DND-41 (cell line): ENCODE measurements at regions not wholly inside any gene's neighbourhood (a gene's known extent, or its start where the extent isn't known, plus 50 kb on each side); places are given as distances from the start of the nearest gene placed in this dataset.

ENCODE experiments used
- ATAC-seq: fragments of 200-7000 bp; cut with Tn5 transposase; 3 replicates; pipeline ENCODE4 v1.9.1; 2021; ENCODE audit warnings: low read depth; ENCODE audit not compliant: insufficient read depth
- DNase-seq: peaks from one replicate; pipeline ENCODE4 v3.0.0-alpha.2; 2020
- H2AFZ ChIP-seq: 2 replicates; pipeline ENCODE4 v1.6.0; 2012; ENCODE audit warnings: low read depth, low read length
- H3K27ac ChIP-seq: 2 replicates; pipeline ENCODE4 v1.5.1; 2012; ENCODE audit warnings: low read length, inconsistent platforms
- H3K27me3 ChIP-seq: fragments of 200-600 bp; sonication (generic); 2 replicates; pipeline ENCODE4 v1.6.0; 2012; ENCODE audit warnings: low read length, mild to moderate bottlenecking, inconsistent platforms; ENCODE audit not compliant: insufficient read depth, poor library complexity
- H3K36me3 ChIP-seq: 2 replicates; pipeline ENCODE4 v1.5.1; 2012; ENCODE audit warnings: low read length, inconsistent platforms; ENCODE audit not compliant: insufficient read depth
- H3K4me1 ChIP-seq: 2 replicates; pipeline ENCODE4 v1.5.1; 2012; ENCODE audit warnings: mild to moderate bottlenecking, low read length; ENCODE audit not compliant: insufficient read depth
- H3K4me2 ChIP-seq: 2 replicates; pipeline ENCODE4 v1.6.0; 2012; ENCODE audit warnings: mild to moderate bottlenecking, moderate library complexity, low read length, inconsistent platforms; ENCODE audit not compliant: insufficient read depth
- H3K4me3 ChIP-seq, 2 experiments: fragments of 200-600 bp in 1 of 2; shearing (Covaris generic) in 1 of 2; 2 replicates each; pipeline ENCODE4 v1.5.1; 2012 to 2016; ENCODE audit warnings: inconsistent platforms in 2 of 2, low read length in 2 of 2, mild to moderate bottlenecking in 2 of 2, low read depth in 1 of 2, moderate library complexity in 1 of 2
- H3K79me2 ChIP-seq: 2 replicates; pipeline ENCODE4 v1.6.0; 2012; ENCODE audit warnings: low read length, inconsistent platforms; ENCODE audit not compliant: insufficient read depth
- H3K9ac ChIP-seq: 2 replicates; pipeline ENCODE4 v1.6.0; 2012; ENCODE audit warnings: low read depth, mild to moderate bottlenecking, inconsistent platforms, low read length, moderate library complexity
- H3K9me3 ChIP-seq: 2 replicates; pipeline ENCODE4 v1.5.1; 2012; ENCODE audit warnings: low read length, moderate library complexity, mild to moderate bottlenecking, inconsistent platforms; ENCODE audit not compliant: insufficient read depth, severe bottlenecking
- H4K20me1 ChIP-seq: 2 replicates; pipeline ENCODE4 v1.6.0; 2012; ENCODE audit warnings: low read length; ENCODE audit not compliant: insufficient read depth
- EZH2 ChIP-seq: IDR thresholded peaks from 3 replicates; pipeline ENCODE4 v1.6.1; 2012; ENCODE audit warnings: borderline replicate concordance, low read depth, mild to moderate bottlenecking, moderate library complexity, low read length, inconsistent platforms; ENCODE audit not compliant: severe bottlenecking
- TF ChIP-seq, protein P1 (sequence below): IDR thresholded peaks from 2 replicates; pipeline ENCODE4 v1.5.1; 2012; ENCODE audit warnings: borderline replicate concordance, low read length, moderate library complexity, mild to moderate bottlenecking; ENCODE audit not compliant: poor library complexity, severe bottlenecking; ENCODE audit errors: extremely low read depth

DNA sequence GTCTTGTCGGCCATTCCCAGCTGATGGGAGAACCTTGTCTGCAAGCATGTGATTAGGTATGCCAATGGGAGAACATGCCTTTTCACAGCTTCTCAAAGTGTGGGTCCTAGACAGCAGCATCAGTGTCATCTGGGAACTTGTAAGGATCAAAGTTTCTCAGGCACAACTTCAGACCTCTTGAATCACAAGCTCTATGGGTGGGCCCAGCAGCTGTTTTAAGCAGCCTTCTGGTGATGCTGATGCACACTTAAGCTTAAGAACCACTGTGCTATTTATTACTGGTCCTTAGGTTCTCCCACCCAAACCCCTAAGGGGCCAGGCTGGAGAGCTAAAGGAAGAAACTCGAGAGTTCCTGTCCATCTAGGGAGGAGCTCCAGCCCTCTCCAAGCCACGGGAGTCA is 453.9 kb upstream of the PROK2 start:
- Histone ChIP-seq H3K36me3 (no peaks in the 10 kb centered on the region), H3K4me3 (no peak overlapping the region), H2AFZ (no peak overlapping the region), H3K4me2 (no peak overlapping the region), H3K4me1 (no peaks in the 10 kb centered on the region), H3K27ac (no peak overlapping the region), H4K20me1 (no peaks in the 10 kb centered on the region), H3K27me3 (no peaks in the 10 kb centered on the region), H3K9ac (no peak overlapping the region), H3K79me2 (no peaks in the 10 kb centered on the region), H3K9me3 (no peaks in the 10 kb centered on the region)
- TF ChIP-seq, protein P1, sequence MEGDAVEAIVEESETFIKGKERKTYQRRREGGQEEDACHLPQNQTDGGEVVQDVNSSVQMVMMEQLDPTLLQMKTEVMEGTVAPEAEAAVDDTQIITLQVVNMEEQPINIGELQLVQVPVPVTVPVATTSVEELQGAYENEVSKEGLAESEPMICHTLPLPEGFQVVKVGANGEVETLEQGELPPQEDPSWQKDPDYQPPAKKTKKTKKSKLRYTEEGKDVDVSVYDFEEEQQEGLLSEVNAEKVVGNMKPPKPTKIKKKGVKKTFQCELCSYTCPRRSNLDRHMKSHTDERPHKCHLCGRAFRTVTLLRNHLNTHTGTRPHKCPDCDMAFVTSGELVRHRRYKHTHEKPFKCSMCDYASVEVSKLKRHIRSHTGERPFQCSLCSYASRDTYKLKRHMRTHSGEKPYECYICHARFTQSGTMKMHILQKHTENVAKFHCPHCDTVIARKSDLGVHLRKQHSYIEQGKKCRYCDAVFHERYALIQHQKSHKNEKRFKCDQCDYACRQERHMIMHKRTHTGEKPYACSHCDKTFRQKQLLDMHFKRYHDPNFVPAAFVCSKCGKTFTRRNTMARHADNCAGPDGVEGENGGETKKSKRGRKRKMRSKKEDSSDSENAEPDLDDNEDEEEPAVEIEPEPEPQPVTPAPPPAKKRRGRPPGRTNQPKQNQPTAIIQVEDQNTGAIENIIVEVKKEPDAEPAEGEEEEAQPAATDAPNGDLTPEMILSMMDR: no peak
- TF ChIP-seq EZH2: no peak
- no peak for ATAC-seq
- no peak for DNase-seq

DNA sequence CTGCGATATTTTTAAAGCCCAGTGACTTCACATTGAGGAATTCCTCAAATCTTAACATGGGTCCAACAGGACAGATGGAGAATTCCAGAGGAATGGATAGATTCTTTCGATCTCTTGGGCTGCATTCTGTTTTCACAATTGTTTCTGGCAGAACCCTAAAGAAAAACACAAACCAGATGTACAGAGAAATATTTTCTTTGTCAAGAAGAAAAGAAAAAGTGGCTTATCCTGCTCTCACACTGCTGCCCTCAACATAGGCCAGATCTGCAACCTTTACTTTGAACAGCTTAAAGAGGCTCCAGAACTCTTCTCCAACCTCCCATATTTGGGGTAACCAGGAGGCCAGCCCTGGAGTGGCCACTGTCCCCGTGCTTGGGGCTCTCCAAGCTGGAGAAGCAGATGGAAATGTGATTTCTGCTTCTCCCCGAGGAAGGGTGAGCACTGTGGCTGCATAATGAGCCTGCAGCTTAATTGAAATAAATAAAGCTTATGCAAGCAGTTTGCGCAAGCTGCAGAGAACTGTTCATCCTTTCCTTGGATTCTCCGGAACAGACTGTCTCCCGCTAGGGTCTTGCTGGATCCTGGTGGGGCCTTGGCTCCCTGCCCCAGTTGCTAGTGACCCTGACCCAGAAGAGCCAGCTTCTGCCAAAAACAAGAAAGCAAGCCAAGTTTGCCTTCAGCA is 453.2 kb upstream of the PROK2 start:
- no peak overlapping the region for H3K9ac ChIP-seq
- no peaks in the 10 kb centered on the region for H3K36me3 ChIP-seq
- ATAC-seq (no peak), DNase-seq (no peak)
- no peaks in the 10 kb centered on the region for H3K27me3 ChIP-seq
- H3K4me2 ChIP-seq: no peak overlapping the region
- H3K9me3 ChIP-seq: no peaks in the 10 kb centered on the region
- no peaks in the 10 kb centered on the region for H3K4me1 ChIP-seq
- H3K79me2 ChIP-seq: no peaks in the 10 kb centered on the region
- no peak overlapping the region for H3K4me3 ChIP-seq
- H3K27ac ChIP-seq: no peak overlapping the region
- TF ChIP-seq EZH2: no peak
- H2AFZ ChIP-seq: no peak overlapping the region
- no peaks in the 10 kb centered on the region for H4K20me1 ChIP-seq

DNA sequence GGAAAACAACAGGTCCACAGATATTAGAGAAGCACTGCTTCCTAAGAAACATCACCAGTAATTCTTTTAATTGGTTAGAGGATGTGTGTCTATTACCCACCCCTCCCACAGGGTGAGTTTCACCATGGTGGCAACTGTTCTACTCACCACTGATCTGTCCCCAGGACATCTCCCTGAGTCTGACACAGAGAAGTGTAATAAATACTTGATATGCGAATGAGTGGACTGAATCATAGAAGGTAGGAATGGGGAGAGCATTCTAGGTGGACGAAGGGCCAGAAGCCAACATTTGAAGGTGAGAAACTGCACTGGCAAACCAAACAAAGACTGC is 452.7 kb upstream of the PROK2 start:
- Histone ChIP-seq H3K9ac (no peak overlapping the region), H3K27ac (no peak overlapping the region), H3K9me3 (no peaks in the 10 kb centered on the region), H3K4me2 (no peak overlapping the region), H2AFZ (no peak overlapping the region), H3K36me3 (no peaks in the 10 kb centered on the region), H4K20me1 (no peaks in the 10 kb centered on the region), H3K27me3 (no peaks in the 10 kb centered on the region), H3K79me2 (no peaks in the 10 kb centered on the region), H3K4me1 (no peaks in the 10 kb centered on the region), H3K4me3 (no peak overlapping the region)
- DNase-seq (no peak), ATAC-seq (no peak)
- TF ChIP-seq EZH2: no peak
- TF ChIP-seq, protein P1: no peak

DNA sequence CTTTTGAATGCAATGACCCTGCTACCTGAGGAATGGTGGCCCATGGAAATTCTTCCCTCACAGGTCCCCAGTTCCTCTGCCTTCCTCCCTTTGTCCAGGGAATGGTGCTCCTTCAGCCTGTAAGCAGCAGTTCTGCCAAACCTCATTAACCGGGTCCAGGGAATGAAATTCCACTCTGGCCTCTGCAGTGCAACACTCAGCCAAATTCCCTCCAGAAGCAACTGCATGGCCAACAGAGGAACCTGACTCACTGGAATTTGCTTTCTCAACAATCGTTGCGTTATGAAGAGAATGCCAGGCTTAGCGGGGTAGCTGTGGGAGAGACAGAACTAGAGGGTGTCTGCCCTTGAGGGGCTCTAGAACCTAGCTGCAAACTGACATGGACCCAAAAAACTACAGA is 449.4 kb upstream of the PROK2 start:
- Histone ChIP-seq H3K4me1 (no peaks in the 10 kb centered on the region), H3K27me3 (no peaks in the 10 kb centered on the region), H3K9ac (no peak overlapping the region), H4K20me1 (no peaks in the 10 kb centered on the region), H3K79me2 (no peaks in the 10 kb centered on the region), H2AFZ (no peak overlapping the region), H3K4me3 (no peak overlapping the region), H3K9me3 (no peaks in the 10 kb centered on the region), H3K27ac (no peak overlapping the region), H3K4me2 (no peak overlapping the region), H3K36me3 (no peaks in the 10 kb centered on the region)
- no peak for DNase-seq
- no peak for ATAC-seq
- TF ChIP-seq, protein P1: no peak
- TF ChIP-seq EZH2: no peak
